PFSK-1 (cell line): ENCODE measurements at regions not wholly inside any gene's neighbourhood (a gene's known extent, or its start where the extent isn't known, plus 50 kb on each side); places are given as distances from the start of the nearest gene placed in this dataset.

Source experiments
- POLR2AphosphoS5 ChIP-seq: IDR thresholded peaks from 2 replicates; pipeline ENCODE4 v1.6.1; 2012; ENCODE audit warnings: low read depth, mild to moderate bottlenecking, control low read depth, low read length, moderate library complexity
- TAF1 ChIP-seq: IDR thresholded peaks from 2 replicates; pipeline ENCODE4 v1.6.1; 2012; ENCODE audit warnings: low read length, control low read depth, borderline replicate concordance; ENCODE audit not compliant: insufficient read depth

DNA sequence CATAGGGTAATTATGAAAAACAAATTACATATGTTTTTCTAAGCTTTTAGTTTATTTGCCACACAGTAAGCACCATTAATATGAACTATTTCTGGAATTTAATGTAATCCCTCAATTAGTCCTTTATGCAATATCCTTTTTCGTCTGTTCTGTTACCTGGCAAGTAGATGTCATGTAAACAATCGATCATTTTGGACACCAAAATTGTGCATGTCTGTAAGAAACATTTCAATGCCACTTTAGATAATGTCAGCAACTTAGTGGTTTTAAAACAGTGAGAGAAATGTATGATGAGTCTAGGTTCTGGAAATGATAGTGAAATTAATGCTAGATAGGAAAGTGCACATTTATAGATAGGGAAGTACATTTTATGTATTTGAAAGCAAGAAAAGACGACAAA is 986.6 kb downstream of the ZPLD1 start:
- TF ChIP-seq TAF1 (no peak), POLR2AphosphoS5 (no peak)
